NCI-H345 treated with DMSO at 0.1 percent for 48 hours (cell line): ENCODE measurements at regions not wholly inside any gene's neighbourhood (a gene's known extent, or its start where the extent isn't known, plus 50 kb on each side); places are given as distances from the start of the nearest gene placed in this dataset.

Experiments used
- DNase-seq: peaks from one replicate; lab custom pipeline; 2025; ENCODE audit not compliant: unreplicated experiment; lab: John Stamatoyannopoulos, UW

- DNase-seq: no peak
Measured at GRCh38 chr17:27390540-27390939, 65.7 kb upstream of the KSR1 start.

DNA sequence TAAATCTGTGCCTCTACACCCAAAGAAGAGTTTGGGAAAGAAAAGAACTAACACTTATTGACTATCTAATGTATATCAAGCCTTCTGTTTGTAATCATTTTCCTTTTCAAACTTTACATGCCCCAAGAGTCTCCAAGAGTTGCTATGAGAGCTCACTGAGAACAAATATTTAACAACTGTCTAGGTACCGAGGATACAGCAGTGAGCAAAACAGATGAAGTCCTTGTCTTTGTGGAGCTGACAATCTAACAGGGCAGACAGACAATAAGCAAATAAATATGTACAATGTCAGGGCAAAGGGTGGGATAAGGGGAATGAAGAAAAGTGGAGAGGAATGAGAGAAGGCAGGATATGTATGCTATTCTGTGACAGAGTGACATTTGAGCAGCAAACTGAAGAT, 64.8 kb upstream of the KSR1 start:
- no peak for DNase-seq

- DNase-seq: no peak
Measured at GRCh38 chr17:27396045-27396444, 60.2 kb upstream of the KSR1 start.

DNA sequence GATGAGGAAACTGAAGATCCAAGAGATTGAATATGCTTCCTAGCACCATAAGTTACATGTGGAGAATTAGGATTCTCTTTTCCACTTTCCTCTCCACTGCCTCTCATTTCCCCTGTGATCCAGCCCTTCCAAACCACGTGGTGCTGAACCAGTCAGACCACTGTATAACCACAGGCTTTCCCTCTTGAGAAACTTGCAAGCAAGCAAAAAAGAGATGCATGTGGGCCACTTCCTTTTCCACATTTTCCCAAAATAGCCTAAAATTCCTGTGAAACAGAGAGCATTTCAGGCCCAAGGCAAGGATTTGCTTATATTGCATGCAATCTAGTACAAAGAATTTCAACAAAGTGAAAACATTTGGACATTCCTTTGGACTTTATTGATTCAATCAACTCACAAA, 59.3 kb upstream of the KSR1 start:
- DNase-seq: no peak

DNA sequence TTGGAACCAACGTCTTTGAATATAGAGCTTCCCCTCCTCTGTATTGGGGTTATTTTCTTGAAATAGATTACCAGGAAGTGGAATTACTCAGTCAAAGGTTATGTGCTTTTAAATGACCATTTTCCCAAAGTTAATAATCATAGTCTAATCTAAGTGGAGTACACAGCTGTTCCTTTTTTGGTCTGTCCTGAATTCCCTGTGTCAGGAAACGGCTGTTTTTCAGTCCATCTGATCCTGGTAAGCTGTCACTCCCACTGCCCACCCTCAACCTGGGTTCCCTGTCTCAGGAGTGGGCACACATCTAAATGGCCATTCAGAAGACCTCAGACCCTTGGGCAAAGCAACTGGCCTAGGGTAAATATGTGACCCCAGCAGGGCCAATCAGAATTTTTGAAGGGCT, 57.6 kb upstream of the KSR1 start:
- DNase-seq: no peak

DNA sequence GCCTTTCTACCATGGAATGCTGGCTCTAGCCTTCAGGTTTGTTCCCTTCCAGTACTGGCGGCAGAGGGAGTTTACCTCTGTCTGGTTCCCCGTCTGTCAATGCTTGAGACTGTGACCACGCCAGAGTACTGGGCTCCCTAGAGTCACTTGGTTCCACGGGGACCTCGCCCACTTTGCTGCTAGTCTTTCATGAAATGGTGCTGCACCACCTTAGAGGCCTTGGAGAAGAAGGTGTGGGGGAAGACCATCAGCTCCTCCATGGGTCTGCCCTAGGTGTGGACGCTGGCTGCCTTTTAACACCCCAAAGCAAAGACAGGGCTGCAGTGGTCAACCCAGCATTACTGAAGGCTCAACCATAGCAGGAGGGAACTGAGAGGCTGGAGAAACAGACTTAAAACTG, 55.3 kb upstream of the KSR1 start:
- no peak for DNase-seq

- no peak for DNase-seq
Measured at GRCh38 chr17:27402943-27403342, 53.3 kb upstream of the KSR1 start.

DNA sequence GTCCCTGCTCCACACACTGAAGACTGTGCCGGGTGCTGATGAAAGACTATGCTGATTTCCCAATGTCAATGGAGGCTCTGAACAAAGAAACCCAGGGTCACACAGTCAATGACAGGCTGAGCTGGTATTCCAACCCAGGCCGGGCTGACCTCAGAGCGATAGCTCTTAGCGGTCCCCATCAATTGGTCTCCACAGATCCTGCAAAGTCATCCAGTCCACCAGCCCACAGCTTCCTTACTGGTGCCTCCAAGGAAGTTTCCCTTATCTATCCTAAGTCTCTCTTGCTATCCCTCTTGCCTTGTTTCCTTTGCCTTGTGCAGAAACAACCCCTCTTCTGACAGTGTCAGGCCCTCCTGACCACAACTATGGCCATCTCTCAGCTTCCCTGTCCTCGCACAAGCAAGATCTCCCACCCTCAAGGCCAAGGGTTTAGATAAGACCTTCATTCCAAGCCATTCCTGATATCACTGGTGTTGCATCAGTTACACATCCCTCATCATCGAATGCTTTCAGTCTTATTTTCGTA, 52.7 kb upstream of the KSR1 start:
- no peak for DNase-seq

- no peak for DNase-seq
Measured at GRCh38 chr17:27404676-27405075, 51.6 kb upstream of the KSR1 start.
